ENCODE measurements at regions not wholly inside any gene's neighbourhood (a gene's known extent, or its start where the extent isn't known, plus 50 kb on each side); places are given as distances from the start of the nearest gene placed in this dataset.
"Not testable (repeated sequence)": the region's sequence is repeated elsewhere in the genome, so short reads cannot be mapped to it uniquely, and the experiment has no call there.

GRCh38 chr1:161454865-161455707 is 50.2 kb upstream of the FCGR2A start:
- peak; percentile 2 for ATAC-seq (replicated peaks)
- not testable (repeated sequence) for H3K27me3 Mint-ChIP-seq, H3K27ac Mint-ChIP-seq, H3K4me1 Mint-ChIP-seq, H3K9me3 Mint-ChIP-seq, DNase-seq, H3K4me3 Mint-ChIP-seq, H3K36me3 Mint-ChIP-seq

DNA sequence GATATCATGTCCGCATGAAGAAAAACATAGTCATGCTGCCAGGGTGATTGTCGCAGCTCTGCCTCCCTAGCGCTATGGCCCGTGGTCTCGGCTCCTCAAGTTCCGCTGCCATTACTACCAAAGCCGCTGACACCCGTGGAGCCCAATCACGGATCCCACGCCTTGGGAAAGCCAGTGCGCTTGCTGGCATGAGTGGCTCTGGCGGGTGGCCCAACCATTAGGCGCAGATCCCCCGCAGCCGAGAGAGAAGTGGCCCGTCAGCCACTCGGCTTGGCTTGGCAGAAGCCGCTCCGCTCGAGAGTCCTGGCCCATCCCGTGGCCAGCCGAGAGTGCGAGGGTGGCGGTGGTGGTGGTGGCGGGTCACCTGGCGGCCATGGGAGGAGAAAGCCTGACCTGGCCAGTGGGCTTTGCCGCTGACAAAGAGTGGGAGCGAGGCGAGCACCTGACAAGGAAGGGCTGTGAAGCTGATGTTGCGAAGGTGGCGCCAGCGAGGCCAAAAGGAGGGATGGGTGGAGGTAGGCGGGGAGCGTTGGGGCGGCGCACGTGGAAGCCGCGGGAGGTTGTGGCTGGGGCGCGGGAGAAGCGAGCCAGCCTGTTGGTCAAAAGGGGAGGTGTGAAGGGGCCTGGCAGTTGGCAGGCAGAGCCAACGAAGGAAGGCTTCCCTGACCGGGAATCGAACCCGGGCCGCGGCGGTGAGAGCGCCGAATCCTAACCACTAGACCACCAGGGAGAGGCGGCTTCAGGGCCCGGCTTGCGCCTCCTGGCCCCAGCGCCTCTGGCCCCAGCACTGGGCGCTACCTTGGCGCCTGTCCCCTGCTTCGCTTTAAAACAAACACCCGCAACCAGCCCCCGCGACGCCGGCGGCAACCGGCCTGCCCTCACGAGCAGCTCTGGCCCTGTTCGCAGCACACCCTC is 51.0 kb upstream of the FCGR2A start:
- H3K9me3 Mint-ChIP-seq, H3K4me3 Mint-ChIP-seq, H3K27ac Mint-ChIP-seq, H3K36me3 Mint-ChIP-seq, H3K27me3 Mint-ChIP-seq, H3K4me1 Mint-ChIP-seq: not testable (repeated sequence)
- ATAC-seq (replicated peaks) (peak; percentile 79 to 80), DNase-seq (peak; percentile 15)

- H3K27ac Mint-ChIP-seq; DNase-seq; H3K36me3 Mint-ChIP-seq; H3K27me3 Mint-ChIP-seq; H3K4me1 Mint-ChIP-seq; H3K9me3 Mint-ChIP-seq; H3K4me3 Mint-ChIP-seq; ATAC-seq (replicated peaks): not testable (repeated sequence)
These were observed 53.4 kb upstream of the FCGR2A start for GRCh38 chr1:161451698-161452348.

DNA sequence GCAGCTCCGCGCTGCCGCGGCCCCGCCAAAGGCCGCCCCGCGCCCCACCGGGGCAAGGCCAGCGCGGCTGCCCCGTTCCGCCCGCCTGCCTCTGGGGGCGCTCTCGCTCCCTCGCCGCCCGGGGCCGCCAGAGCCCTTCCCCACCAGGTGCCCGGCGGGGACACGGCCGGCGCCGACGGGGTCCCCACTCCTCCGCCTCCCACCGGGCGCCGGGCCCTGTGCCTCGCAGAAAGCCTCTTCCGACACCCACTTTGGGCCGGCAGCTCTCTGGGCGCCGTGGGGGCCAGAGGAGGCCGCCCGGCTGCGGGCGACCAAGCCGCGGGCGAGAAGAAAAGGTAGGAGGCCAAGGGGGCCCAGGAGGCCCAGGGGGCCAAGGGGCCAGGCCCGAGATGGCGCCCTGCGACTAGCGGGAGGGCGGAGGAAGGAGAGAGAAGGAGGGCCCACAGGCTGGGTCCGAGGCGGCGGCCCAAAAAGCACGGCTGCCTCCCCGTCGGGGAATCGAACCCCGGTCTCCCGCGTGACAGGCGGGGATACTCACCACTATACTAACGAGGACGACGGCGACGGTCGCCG is 57.4 kb upstream of the FCGR2A start:
- H3K4me3 Mint-ChIP-seq, H3K27ac Mint-ChIP-seq, H3K36me3 Mint-ChIP-seq, H3K9me3 Mint-ChIP-seq, H3K27me3 Mint-ChIP-seq, H3K4me1 Mint-ChIP-seq, DNase-seq: not testable (repeated sequence)
- peak; percentile 2 to 4 for ATAC-seq (replicated peaks)

DNA sequence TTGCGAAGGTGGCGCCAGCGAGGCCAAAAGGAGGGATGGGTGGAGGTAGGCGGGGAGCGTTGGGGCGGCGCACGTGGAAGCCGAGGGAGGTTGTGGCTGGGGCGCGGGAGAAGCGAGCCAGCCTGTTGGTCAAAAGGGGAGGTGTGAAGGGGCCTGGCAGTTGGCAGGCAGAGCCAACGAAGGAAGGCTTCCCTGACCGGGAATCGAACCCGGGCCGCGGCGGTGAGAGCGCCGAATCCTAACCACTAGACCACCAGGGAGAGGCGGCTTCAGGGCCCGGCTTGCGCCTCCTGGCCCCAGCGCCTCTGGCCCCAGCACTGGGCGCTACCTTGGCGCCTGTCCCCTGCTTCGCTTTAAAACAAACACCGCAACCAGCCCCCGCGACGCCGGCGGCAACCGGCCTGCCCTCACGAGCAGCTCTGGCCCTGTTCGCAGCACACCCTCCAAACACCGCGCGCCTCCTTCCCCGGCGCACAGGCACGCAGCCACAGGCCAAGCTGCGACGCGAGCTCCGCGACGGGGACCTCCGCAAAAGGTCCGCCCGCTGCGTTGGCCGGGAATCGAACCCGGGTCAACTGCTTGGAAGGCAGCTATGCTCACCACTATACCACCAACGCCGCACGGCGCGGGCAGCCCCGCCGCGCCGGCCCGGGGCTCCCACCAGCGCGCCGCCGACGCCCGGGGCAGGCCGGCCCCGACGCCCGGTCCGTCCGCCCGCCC is 58.1 kb upstream of the FCGR2A start:
- not testable (repeated sequence) for H3K4me1 Mint-ChIP-seq, H3K4me3 Mint-ChIP-seq, DNase-seq, H3K27me3 Mint-ChIP-seq, H3K9me3 Mint-ChIP-seq, H3K27ac Mint-ChIP-seq, H3K36me3 Mint-ChIP-seq
- peak; percentile 67 to 70 for ATAC-seq (replicated peaks)

GRCh38 chr1:161444725-161445124 is 60.5 kb upstream of the FCGR2A start:
- DNase-seq (peak; percentile 31), ATAC-seq (replicated peaks) (peak in 1 of 2 donors; percentile 3)
- not testable (repeated sequence) for H3K9me3 Mint-ChIP-seq, H3K4me1 Mint-ChIP-seq, H3K4me3 Mint-ChIP-seq, H3K36me3 Mint-ChIP-seq, H3K27ac Mint-ChIP-seq
- peaks cover 5 to 14% of the 10 kb centered on the region in 2 donors for H3K27me3 Mint-ChIP-seq

DNA sequence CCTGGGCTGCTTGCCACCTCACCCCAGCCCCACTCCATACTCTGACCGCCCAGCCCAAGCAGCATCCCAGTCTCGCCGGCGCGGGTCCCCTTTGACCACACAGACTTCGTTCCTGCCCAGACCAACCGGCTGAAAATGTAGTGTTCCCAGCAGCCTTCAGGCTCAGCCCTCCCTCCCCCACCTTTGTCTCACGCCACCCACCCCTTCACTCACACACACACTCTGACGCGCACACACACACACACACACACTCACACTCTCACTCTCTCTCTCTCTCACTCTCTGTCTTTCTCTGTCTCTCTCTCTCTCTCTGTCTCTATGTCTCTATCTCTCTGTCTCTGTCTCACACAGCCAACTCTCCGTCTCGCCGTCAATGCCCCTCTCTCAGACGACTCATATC is 61.0 kb upstream of the FCGR2A start:
- H3K27ac Mint-ChIP-seq; DNase-seq; H3K4me3 Mint-ChIP-seq; ATAC-seq (replicated peaks); H3K36me3 Mint-ChIP-seq; H3K9me3 Mint-ChIP-seq: not testable (repeated sequence)
- Mint-ChIP-seq H3K27me3 (peaks cover 8 to 19% of the 10 kb centered on the region in 2 donors), H3K4me1 (peaks cover 8 to 13% of the 10 kb centered on the region in 2 donors)

DNA sequence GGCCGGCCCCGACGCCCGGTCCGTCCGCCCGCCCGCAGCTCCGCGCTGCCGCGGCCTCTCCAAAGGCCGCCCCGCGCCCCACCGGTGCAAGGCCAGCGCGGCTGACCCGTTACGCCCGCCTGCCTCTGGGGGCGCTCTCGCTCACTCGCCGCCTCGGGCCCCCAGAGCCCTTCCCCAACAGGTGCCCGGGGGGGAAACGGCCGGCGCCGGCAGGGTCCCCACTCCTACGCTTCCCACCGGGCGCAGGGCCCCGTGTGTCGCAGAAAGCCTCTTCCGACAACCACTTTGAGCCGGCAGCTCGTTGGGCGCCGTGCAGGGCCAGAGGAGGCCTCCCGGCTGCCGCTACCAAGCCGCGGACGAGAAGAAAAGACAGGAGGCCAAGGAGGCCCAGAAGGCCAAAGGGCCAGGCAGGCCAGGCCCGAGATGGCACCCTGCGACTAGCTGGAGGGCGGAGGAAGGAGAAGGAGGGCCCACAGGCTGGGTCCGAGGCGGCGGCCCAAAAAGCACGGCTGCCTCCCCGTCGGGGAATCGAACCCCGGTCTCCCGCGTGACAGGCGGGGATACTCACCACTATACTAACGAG is 64.9 kb upstream of the FCGR2A start:
- Mint-ChIP-seq H3K27me3 (peaks cover 25 to 52% of the 10 kb centered on the region in 2 donors), H3K4me3 (peak overlapping the region; percentile 94 to 95), H3K36me3 (peaks cover 4 to 6% of the 10 kb centered on the region in 2 donors), H3K9me3 (peaks cover 0 to 3% of the 10 kb centered on the region in 2 donors), H3K27ac (peak overlapping the region; percentile 96), H3K4me1 (peaks cover 13% of the 10 kb centered on the region in 2 donors)
- peak; percentile 64 to 77 for ATAC-seq (replicated peaks)
- DNase-seq, result peak; percentile 63

- DNase-seq (peak; percentile 28), ATAC-seq (replicated peaks) (peak; percentile 28 to 35)
- peak overlapping the region; percentile 94 to 95 for H3K4me3 Mint-ChIP-seq
- H3K27me3 Mint-ChIP-seq, result peaks cover 29 to 52% of the 10 kb centered on the region in 2 donors
- H3K36me3 Mint-ChIP-seq, result peaks cover 4 to 6% of the 10 kb centered on the region in 2 donors
- H3K4me1 Mint-ChIP-seq, result peaks cover 13% of the 10 kb centered on the region in 2 donors
- peaks cover 0 to 3% of the 10 kb centered on the region in 2 donors for H3K9me3 Mint-ChIP-seq
- peak overlapping the region; percentile 47 for H3K27ac Mint-ChIP-seq
These were observed 65.7 kb upstream of the FCGR2A start for GRCh38 chr1:161439280-161440232.

DNA sequence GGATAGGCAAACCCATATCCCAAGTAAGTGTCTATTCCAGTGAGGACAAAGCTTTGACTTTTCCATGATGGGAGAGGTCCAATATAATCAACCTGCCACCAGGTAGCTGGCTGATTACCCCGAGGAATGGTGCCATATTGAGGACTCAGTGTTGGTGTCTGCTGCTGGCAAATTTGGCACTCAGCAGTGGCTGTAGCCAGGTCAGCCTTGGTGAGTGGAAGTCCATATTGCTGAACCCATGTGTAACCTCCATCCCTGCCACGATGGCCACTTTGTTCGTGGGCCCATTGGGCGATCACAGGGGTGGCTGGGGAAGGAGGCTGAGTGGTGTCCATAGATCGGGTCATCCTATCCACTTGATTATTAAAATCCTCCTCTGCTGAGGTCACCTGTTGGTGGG is 65.5 kb upstream of the CFAP126 start:
- ATAC-seq (replicated peaks); H3K4me1 Mint-ChIP-seq; H3K4me3 Mint-ChIP-seq; H3K36me3 Mint-ChIP-seq; H3K9me3 Mint-ChIP-seq; DNase-seq; H3K27ac Mint-ChIP-seq: not testable (repeated sequence)
- H3K27me3 Mint-ChIP-seq, result peaks cover 46 to 50% of the 10 kb centered on the region in 2 donors

- Mint-ChIP-seq H3K4me3 (no peak overlapping the region), H3K4me1 (peaks cover 0 to 4% of the 10 kb centered on the region in 2 donors), H3K27ac (no peak overlapping the region), H3K9me3 (no peaks in the 10 kb centered on the region), H3K36me3 (peaks cover 2 to 4% of the 10 kb centered on the region in 2 donors), H3K27me3 (peaks cover 50 to 53% of the 10 kb centered on the region in 2 donors)
- no peak for DNase-seq
- ATAC-seq (replicated peaks), result no peak
These were observed 64.4 kb upstream of the CFAP126 start for GRCh38 chr1:161432091-161432490.

GRCh38 chr1:161427733-161428516 is 60.2 kb upstream of the CFAP126 start:
- Mint-ChIP-seq H3K27ac (peak overlapping the region; percentile 92), H3K27me3 (peaks cover 45 to 53% of the 10 kb centered on the region in 2 donors), H3K9me3 (no peaks in the 10 kb centered on the region), H3K4me1 (peaks cover 0 to 7% of the 10 kb centered on the region in 2 donors), H3K36me3 (peaks cover 2 to 4% of the 10 kb centered on the region in 2 donors), H3K4me3 (peak overlapping the region in 1 of 2 donors; percentile 70)
- peak; percentile 20 for DNase-seq
- ATAC-seq (replicated peaks), result peak in 1 of 2 donors; percentile 80
